T47D (cell line): ENCODE measurements at regions not wholly inside any gene's neighbourhood (a gene's known extent, or its start where the extent isn't known, plus 50 kb on each side); places are given as distances from the start of the nearest gene placed in this dataset.

ENCODE experiments used
- DNase-seq, 2 experiments: peaks; one replicate each; pipeline versions ENCODE4 v3.0.0 to v3.0.0-alpha.2; 2011 to 2012; ENCODE audit warnings: low read depth in 1 of 2, low spot score in 1 of 2
- JUND ChIP-seq: IDR thresholded peaks from 2 replicates; pipeline ENCODE4 v1.6.1; 2012; ENCODE audit warnings: low read depth
- in situ Hi-C: cut with HindIII; loops from 2 replicates; pipeline ENCODE4 v1.10.0; 2016; ENCODE audit warnings: low sequenced_read_pairs, low pct_unique_long_range_greater_than_20kb

GRCh38 chr1:36584874-36585453, 102.3 kb upstream of the CSF3R start:
- in situ Hi-C loops = no loop called here
- TF ChIP-seq JUND = no peak

GRCh38 chr1:36583980-36584782, 101.5 kb upstream of the CSF3R start:
- no peak for DNase-seq
- no peak for TF ChIP-seq JUND
- in situ Hi-C loops = no loop called here

More at GRCh38 chr1:36584874-36585453, 102.3 kb upstream of the CSF3R start:
- no peak for DNase-seq

- in situ Hi-C loops = no loop called here
- no peak for DNase-seq
- TF ChIP-seq JUND = no peak
Measured at GRCh38 chr1:36583080-36583479, 100.4 kb upstream of the CSF3R start.

GRCh38 chr1:36582066-36582755, 99.5 kb upstream of the CSF3R start:
- in situ Hi-C loops = no loop called here
- no peak for TF ChIP-seq JUND

GRCh38 chr1:36580524-36580923, 97.8 kb upstream of the CSF3R start:
- no peak for TF ChIP-seq JUND
- in situ Hi-C loops = no loop called here
- DNase-seq = no peak

More at GRCh38 chr1:36582066-36582755, 99.5 kb upstream of the CSF3R start:
- no peak for DNase-seq

GRCh38 chr1:36579039-36579438, 96.3 kb upstream of the CSF3R start:
- no peak for TF ChIP-seq JUND
- in situ Hi-C loops = no loop called here
- DNase-seq = no peak

- in situ Hi-C loops = no loop called here
- no peak for DNase-seq
- no peak for TF ChIP-seq JUND
Measured at GRCh38 chr1:36576551-36577110, 93.9 kb upstream of the CSF3R start.

- in situ Hi-C loops = no loop called here
- no peak for TF ChIP-seq JUND
- peak; percentile 47 to 55 for DNase-seq
Measured at GRCh38 chr1:36576118-36576517, 93.4 kb upstream of the CSF3R start.

GRCh38 chr1:36573445-36573844, 90.7 kb upstream of the CSF3R start:
- in situ Hi-C loops = no loop called here
- no peak for DNase-seq
- TF ChIP-seq JUND = no peak

- in situ Hi-C loops = no loop called here
- DNase-seq = no peak
Measured at GRCh38 chr1:36572906-36573305, 90.2 kb upstream of the CSF3R start.

GRCh38 chr1:36572142-36572715, 89.5 kb upstream of the CSF3R start:
- no peak for TF ChIP-seq JUND
- DNase-seq = no peak
- in situ Hi-C loops = no loop called here

More at GRCh38 chr1:36572906-36573305, 90.2 kb upstream of the CSF3R start:
- TF ChIP-seq JUND = no peak

GRCh38 chr1:36571106-36571505, 88.4 kb upstream of the CSF3R start:
- no peak for TF ChIP-seq JUND
- no peak for DNase-seq

More at GRCh38 chr1:36571106-36571505, 88.4 kb upstream of the CSF3R start:
- in situ Hi-C loops = no loop called here
